Stimulated activated CD4-positive, alpha-beta T cell treated with anti-CD3 and anti-CD28 coated beads, Interleukin-15, amount 100 ng/mL, for 24 hours (primary cell): ENCODE measurements at regions not wholly inside any gene's neighbourhood (a gene's known extent, or its start where the extent isn't known, plus 50 kb on each side); places are given as distances from the start of the nearest gene placed in this dataset.
"Not testable (repeated sequence)": the region's sequence is repeated elsewhere in the genome, so short reads cannot be mapped to it uniquely, and the experiment has no call there.

Experiments used
- DNase-seq: peaks from one replicate; pipeline ENCODE4 v3.0.0-alpha.2; 2020

DNA sequence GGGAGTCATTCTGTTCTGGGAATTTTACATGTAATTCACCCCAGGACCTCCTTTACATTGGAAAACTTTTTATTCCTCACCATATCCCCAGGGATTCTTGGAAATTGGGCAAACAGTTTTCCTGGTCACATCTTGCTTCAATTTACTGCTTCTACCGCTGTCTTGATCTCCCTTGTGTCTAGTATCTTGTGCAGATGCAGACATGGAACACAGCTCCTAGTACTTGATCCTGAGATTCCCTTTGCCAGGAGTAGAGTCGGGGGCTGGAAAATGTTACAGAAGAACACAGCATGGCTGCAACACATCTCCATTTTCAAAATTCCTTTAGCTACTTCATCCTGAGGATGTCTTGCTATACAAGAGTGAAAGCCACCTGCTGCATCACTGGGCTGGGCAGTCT is 472.8 kb downstream of the PLCL1 start:
- DNase-seq: no peak

DNA sequence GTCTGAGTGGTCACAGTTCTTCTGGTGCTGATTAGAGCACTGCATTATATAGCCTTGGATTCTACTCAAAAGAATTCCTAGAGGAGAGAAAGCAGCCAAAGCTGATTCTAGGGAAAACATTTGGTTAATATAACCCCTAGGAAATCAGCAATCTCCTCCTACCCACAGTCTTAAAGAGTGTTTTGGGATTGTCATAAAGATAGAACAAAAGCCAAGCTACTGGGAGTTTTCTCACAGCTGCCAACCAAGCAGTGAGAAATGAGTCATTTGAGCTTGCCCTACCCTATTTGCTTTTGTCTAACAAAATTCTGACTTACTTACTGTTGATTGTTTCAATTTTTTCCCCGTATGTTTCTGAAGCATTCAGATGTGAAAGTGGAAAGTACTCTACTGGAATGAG is 469.3 kb downstream of the PLCL1 start:
- DNase-seq: no peak

GRCh38 chr2:198270157-198270556 is 465.8 kb downstream of the PLCL1 start:
- not testable (repeated sequence) for DNase-seq

DNA sequence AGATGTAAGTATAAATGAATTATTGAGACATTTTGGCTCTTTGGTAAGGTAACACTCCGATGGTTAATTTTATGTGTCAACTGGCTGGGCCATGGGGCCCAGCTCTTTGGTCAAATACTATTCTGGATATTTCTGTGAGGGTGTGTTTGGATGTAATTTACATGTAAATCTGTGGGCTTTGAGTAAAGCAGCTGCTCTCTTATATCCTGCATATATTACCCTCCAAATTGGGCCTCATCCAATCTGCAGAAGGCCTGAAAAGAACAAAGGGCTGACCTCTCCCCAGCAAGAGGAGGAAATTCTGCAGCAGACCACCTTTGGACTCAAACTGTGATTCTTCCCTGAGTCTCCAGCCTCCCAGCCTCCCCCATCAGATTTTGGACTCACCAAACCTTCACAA is 464.1 kb downstream of the PLCL1 start:
- no peak for DNase-seq

DNA sequence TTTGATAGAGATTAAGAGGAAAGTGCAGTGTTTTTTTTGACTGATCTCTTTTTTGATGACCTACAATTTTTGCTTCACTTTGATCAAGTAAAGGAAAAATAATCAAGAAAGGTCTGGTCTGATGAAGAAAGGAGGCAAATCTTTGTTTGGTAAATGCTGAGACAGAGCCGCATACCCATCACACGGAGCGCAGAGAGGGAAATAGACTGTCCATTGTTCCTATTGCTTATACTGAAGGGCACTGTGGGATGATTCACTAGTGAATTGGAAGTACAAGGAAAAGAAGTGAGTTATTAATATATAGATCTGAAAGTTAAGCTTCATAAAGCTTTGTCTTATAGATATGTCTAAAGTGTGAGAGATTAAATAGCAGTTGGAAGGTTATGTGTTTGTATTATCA is 455.1 kb downstream of the PLCL1 start:
- DNase-seq: no peak

DNA sequence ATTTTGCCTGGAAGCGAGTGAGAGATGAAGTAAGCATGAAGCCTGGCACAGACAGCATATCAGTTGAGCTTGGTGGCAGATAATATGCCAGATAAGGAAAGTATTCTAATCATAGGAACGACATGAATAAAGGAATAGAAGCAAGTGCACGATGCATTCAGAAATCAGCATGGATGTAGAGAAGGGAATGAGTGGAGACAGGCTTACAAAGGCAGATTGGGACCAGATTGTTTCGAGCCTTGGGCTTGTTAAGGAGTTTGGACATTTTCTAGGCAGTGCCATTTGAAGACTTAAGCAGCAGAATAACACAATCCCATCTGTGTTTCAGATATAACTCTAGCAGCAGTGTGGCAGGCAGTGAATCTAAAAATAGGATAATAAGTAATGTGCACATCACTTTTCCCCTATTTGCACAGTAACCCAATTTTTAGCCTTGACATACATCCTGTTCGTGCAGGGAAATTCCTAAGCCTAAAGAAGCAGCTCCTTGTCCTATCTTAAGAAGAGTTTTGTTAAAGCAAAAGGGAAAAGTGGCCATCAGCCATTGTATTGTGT is 450.2 kb downstream of the PLCL1 start:
- no peak for DNase-seq

DNA sequence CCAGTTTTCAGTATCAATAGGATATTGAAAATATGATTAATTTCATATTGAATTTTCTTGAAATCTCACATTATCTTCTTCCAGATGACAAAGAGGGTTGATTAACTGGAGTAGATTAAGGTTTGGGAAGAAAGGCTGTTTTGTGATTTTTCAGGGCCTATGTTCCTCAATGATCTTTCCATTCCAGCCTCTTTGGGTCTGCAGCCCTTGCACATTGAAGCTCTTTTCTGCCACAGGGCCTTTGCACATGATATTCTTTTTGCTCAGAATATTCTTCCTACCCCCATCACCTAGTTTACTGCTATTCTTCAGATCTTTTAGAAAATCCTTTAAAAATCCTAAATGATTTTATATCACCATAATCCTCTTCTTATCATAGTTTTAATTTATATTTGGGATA is 449.6 kb downstream of the PLCL1 start:
- no peak for DNase-seq

- DNase-seq: no peak
Measured at GRCh38 chr2:198252472-198252871, 448.1 kb downstream of the PLCL1 start.

- no peak for DNase-seq
Measured at GRCh38 chr2:198242093-198242492, 437.7 kb downstream of the PLCL1 start.

GRCh38 chr2:198238429-198238828 is 434.0 kb downstream of the PLCL1 start:
- DNase-seq: no peak

DNA sequence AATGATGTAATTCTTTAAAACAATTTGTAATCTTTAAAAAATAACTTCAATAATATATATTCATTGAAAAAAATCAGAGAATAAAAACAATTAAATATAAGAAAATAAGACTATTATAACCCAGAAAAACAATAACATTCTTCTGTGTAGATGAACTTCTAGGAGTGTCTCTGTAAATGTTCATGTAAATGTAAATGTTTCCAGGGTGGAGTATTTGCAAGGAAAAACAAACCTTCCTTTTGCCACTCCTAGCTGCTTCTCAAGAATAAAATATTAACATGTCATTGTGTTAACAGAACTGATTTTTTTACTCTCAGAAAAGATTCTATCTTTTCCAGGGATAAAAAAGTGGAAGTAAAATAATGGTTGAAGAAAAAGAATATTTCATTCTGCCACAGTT is 431.9 kb downstream of the PLCL1 start:
- no peak for DNase-seq

DNA sequence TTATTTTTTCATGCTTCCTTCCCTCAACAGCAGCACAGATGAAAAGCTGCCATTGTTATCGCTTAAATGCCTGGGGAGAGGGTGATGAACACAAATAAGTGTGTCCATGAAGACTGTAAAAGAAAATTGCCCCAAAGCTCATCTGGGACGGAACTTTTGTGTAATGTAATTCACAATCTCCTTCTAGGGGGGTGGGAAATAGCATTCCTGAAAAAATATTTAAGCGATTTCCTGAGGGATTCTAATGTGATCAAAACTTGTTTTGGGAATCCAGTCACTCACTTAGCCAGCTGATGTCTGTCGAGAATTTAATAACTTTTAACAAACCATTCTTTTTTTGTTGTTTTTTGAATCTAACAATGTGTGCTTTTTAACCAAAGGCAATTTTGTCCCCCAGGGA is 427.9 kb downstream of the PLCL1 start:
- DNase-seq: no peak

GRCh38 chr2:198231562-198231961 is 427.2 kb downstream of the PLCL1 start:
- DNase-seq: no peak

DNA sequence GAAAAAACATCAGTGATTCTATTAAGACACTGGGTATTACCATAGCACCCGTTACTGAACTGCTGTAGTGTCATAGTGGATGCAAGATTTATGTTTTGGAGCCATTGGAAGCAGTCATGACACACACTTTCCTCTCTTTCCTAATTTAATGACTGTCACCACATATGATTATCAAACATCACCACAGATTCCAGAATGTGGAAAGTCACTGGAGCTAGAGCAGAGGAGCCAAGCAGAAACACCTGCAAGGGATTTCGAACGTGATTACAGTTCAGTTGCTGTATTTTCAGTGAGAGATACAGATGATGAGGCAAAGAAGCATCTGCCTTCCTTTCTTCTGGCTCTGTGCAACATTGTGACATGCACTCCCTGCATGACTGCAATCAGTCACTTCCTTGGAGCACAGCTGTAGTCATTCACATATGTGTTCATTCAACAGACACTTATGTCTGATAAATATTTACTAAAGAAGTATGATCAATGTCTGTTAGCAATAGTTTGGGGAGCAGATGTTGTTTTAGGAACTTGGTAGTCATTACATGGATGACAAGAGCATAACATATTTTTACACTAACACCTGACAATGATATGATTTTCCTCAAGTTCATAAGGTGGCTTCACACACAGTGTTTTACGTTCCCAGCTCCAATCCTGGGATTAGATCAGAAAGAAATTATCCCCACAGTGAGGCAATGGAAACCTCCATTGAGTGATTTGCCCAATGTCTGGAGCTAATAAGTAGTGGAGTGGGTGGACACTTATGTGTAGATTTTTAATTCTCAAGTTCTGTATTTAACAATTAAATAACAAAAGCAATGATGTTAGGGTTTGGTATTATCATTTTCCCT is 416.6 kb downstream of the PLCL1 start:
- DNase-seq: no peak

GRCh38 chr2:198219292-198219691 is 414.9 kb downstream of the PLCL1 start:
- DNase-seq: no peak

DNA sequence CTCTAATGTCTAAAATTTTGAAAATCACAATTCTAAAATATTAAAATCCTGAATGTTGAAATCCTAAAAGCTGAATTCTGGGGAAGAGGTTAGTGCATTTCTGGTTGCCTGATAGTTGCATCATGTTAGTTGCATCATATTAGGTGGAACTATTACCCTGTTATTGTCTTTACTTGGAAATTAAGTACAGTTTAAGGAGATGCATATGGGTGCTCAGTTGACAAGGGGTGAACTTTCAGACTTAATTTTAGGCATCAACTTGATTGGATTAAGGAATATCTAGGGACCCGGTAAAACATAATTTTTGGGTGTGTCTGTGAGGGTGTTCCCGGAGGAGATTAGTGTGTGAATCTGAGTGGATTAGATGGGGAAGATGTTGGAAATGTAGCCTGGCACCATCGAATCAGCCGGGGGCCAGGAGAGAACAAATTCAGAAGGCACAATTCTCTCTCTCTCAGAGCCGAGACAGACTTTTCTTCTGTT is 409.8 kb downstream of the PLCL1 start:
- no peak for DNase-seq

- no peak for DNase-seq
Measured at GRCh38 chr2:198213253-198213652, 408.9 kb downstream of the PLCL1 start.

DNA sequence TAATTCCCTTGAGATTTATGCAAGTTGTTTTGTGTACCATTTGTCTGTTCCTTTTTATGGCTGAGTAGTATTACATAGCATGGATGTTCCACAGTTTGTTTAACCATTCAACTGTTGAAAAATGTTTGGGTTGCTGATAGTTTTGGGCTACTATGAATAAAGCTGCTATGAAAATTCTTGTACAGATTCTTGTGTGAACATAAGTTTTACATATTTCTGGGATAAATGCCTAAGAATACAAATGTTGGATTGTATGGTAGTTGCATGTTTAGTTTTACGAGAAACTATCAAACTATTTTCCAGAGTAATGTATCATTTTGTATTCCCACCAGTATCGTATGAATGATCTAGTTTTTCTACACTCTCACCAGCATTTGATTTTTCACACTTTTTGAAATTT is 407.3 kb downstream of the PLCL1 start:
- DNase-seq: no peak

GRCh38 chr2:198203336-198204069 is 399.1 kb downstream of the PLCL1 start:
- no peak for DNase-seq
